Prostate gland (tissue), 2 donors: ENCODE measurements at regions not wholly inside any gene's neighbourhood (a gene's known extent, or its start where the extent isn't known, plus 50 kb on each side); places are given as distances from the start of the nearest gene placed in this dataset.

Experiments
- POLR2A ChIP-seq: fragments of 450-650 bp; IDR thresholded peaks from one replicate; pipeline ENCODE4 v1.6.1; 2016; ENCODE audit warnings: antibody characterized with exemption, mild to moderate bottlenecking
- POLR2AphosphoS5 ChIP-seq: sonication (generic); formaldehyde crosslinking; IDR thresholded peaks from one replicate; pipeline ENCODE4 v1.6.1; 2017; ENCODE audit warnings: antibody characterized with exemption
- TF ChIP-seq, protein P1 (sequence below), 4 experiments: fragments of 200-600 bp in 2 of 4; fragments of 450-650 bp in 2 of 4; sonication (generic) in 2 of 4; IDR thresholded peaks; 1 replicate in 3 of 4; 2 replicates in 1 of 4; pipeline ENCODE4 v1.5.1; 2016 to 2019; ENCODE audit warnings: antibody characterized with exemption in 4 of 4, mild to moderate bottlenecking in 2 of 4, moderate library complexity in 2 of 4

DNA sequence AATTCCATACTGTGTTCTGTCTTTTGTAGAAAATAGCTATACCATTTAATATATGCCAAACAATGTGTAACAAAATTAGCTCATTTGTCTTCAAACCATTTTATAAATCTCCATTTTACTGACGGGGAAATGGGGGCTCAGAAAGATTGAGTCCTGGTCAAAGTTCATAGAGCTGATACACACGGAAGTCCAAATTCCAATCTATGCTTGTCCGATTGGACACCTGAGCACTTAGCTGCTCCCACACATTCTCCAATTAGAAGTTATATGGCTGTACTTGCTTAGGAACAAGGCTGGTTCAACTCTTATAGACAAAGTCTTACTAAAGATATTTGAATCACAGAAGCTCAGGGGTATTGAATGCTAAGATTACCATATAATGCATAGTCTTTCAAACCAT lies 185.2 kb downstream of the ANKRD50 start:
- TF ChIP-seq, protein P1, sequence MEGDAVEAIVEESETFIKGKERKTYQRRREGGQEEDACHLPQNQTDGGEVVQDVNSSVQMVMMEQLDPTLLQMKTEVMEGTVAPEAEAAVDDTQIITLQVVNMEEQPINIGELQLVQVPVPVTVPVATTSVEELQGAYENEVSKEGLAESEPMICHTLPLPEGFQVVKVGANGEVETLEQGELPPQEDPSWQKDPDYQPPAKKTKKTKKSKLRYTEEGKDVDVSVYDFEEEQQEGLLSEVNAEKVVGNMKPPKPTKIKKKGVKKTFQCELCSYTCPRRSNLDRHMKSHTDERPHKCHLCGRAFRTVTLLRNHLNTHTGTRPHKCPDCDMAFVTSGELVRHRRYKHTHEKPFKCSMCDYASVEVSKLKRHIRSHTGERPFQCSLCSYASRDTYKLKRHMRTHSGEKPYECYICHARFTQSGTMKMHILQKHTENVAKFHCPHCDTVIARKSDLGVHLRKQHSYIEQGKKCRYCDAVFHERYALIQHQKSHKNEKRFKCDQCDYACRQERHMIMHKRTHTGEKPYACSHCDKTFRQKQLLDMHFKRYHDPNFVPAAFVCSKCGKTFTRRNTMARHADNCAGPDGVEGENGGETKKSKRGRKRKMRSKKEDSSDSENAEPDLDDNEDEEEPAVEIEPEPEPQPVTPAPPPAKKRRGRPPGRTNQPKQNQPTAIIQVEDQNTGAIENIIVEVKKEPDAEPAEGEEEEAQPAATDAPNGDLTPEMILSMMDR (IDR thresholded peaks at IDR 0.05): no peak
- TF ChIP-seq POLR2A (no peak), POLR2AphosphoS5 (no peak)
